PC-3 (cell line): ENCODE measurements at regions not wholly inside any gene's neighbourhood (a gene's known extent, or its start where the extent isn't known, plus 50 kb on each side); places are given as distances from the start of the nearest gene placed in this dataset.

Experiments used
- ATAC-seq: fragments of 200-7000 bp; cut with Tn5 transposase; 2 replicates; pipeline ENCODE4 v1.9.1; 2020; ENCODE audit warnings: mild to moderate bottlenecking, moderate library complexity
- BruUV-seq: library from RNA; stranded (reverse); fragments of 400-500 nt; replicated peaks from 2 replicates; lab custom pipeline; 2021; lab: Mats Ljungman, UMichigan
- CTCF ChIA-PET: fragments of 300-600 bp; sonication (Branson Sonifier 250); formaldehyde crosslinking; loops from one replicate; lab custom pipeline; 2022; ENCODE audit warnings: antibody characterized with exemption; lab: Charles Lee
- POLR2A ChIA-PET: fragments of 300-600 bp; sonication (Branson Sonifier 250); formaldehyde crosslinking; loops from one replicate; lab custom pipeline; 2022; ENCODE audit warnings: antibody characterized with exemption; ENCODE audit not compliant: unreplicated experiment; lab: Charles Lee
- DNase-seq: peaks from one replicate; pipeline ENCODE4 v3.0.0-alpha.2; 2015
- H2AFZ ChIP-seq: fragments of 300-600 bp; sonication (generic); 2 replicates; pipeline ENCODE4 v1.6.0; 2016; ENCODE audit warnings: antibody characterized with exemption, low read length
- H3F3A ChIP-seq: fragments of 300-600 bp; sonication (generic); one replicate; pipeline ENCODE4 v1.6.0; 2017; ENCODE audit warnings: antibody characterized with exemption, low read length, control low read depth, mild to moderate bottlenecking; ENCODE audit not compliant: unreplicated experiment
- H3K27ac ChIP-seq: fragments of 300-600 bp; sonication (generic); 2 replicates; pipeline ENCODE4 v1.5.1; 2016; ENCODE audit warnings: mild to moderate bottlenecking, low read length
- H3K27me3 ChIP-seq: fragments of 300-600 bp; sonication (generic); 2 replicates; pipeline ENCODE4 v1.6.1; 2016; ENCODE audit warnings: low read length, mixed read lengths
- H3K36me3 ChIP-seq: fragments of 300-600 bp; sonication (generic); 2 replicates; pipeline ENCODE4 v1.6.1; 2016; ENCODE audit warnings: low read depth, mixed run types, low read length, mixed read lengths
- H3K4me1 ChIP-seq: fragments of 300-600 bp; sonication (generic); 2 replicates; pipeline ENCODE4 v1.5.1; 2016; ENCODE audit warnings: low read length; ENCODE audit not compliant: insufficient read depth
- H3K4me2 ChIP-seq: fragments of 300-600 bp; sonication (generic); 2 replicates; pipeline ENCODE4 v1.6.0; 2016; ENCODE audit warnings: low read length
- H3K4me3 ChIP-seq: fragments of 300-600 bp; sonication (generic); 2 replicates; pipeline ENCODE4 v1.5.1; 2016; ENCODE audit warnings: mild to moderate bottlenecking, low read length, mixed read lengths
- H3K79me2 ChIP-seq: fragments of 300-600 bp; sonication (generic); 2 replicates; pipeline ENCODE4 v1.6.1; 2017; ENCODE audit warnings: low read length, mixed read lengths
- H3K9ac ChIP-seq: fragments of 300-600 bp; sonication (generic); 2 replicates; pipeline ENCODE4 v1.6.0; 2016; ENCODE audit warnings: mild to moderate bottlenecking, low read length
- H3K9me2 ChIP-seq: fragments of 300-600 bp; sonication (generic); replicated peaks from 2 replicates; pipeline ENCODE4 v1.6.1; 2016; ENCODE audit warnings: mixed run types, low read length, mixed read lengths
- H3K9me3 ChIP-seq: fragments of 300-600 bp; sonication (generic); 2 replicates; pipeline ENCODE4 v1.6.1; 2016; ENCODE audit warnings: low read length, mixed read lengths
- H4K20me1 ChIP-seq: fragments of 300-600 bp; sonication (generic); 2 replicates; pipeline ENCODE4 v1.6.1; 2016; ENCODE audit warnings: low read length, mixed read lengths
- CTCF ChIP-seq: fragments of 300-600 bp; sonication (generic); conservative IDR thresholded peaks from 2 replicates; pipeline ENCODE4 v1.5.1; 2017; ENCODE audit warnings: antibody characterized with exemption, low read depth, mild to moderate bottlenecking, low read length
- EZH2 ChIP-seq: fragments of 300-600 bp; sonication (generic); IDR thresholded peaks from one replicate; pipeline ENCODE4 v1.6.1; 2017; ENCODE audit warnings: antibody characterized with exemption, mild to moderate bottlenecking, low read length; ENCODE audit not compliant: unreplicated experiment
- EZH2phosphoT487 ChIP-seq: fragments of 300-600 bp; sonication (generic); IDR thresholded peaks from 2 replicates; pipeline ENCODE4 v1.6.1; 2018; ENCODE audit warnings: mild to moderate bottlenecking, antibody characterized with exemption, low read length, borderline replicate concordance
- intact Hi-C: fragments of 100-400 bp; cut with micrococcal nuclease; formaldehyde crosslinking; loops from 2 replicates; pipeline ENCODE4 v1.9.0; 2023

DNA sequence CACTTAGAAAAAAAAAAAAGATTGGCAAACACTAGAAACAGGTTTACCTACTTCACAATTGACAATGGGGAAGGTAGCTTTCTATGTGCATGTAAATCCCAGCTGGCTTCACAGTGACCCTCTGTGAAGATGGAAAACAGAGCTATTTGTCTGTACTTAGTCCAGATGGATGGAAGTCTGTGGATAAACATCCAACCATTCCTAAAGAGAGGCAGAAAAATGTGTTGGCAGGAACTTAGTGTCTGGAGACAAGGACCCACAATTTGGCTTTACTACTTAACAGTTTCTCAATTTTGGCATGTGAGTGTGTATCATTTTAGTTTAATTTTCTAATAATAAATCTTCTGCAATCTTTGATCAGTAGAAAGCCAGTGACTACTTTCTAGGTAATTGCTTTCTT is 154.4 kb downstream of the RAD51AP2 start:
- no peak overlapping the region for H3K4me3 ChIP-seq
- no peaks in the 10 kb centered on the region for H3F3A ChIP-seq
- no peaks in the 10 kb centered on the region for H3K4me1 ChIP-seq
- H4K20me1 ChIP-seq = no peaks in the 10 kb centered on the region
- no peaks in the 10 kb centered on the region for H3K36me3 ChIP-seq
- H3K9ac ChIP-seq = no peak overlapping the region
- H2AFZ ChIP-seq = no peak overlapping the region
- POLR2A ChIA-PET = no interaction called here
- no peak for TF ChIP-seq EZH2phosphoT487
- no peak for TF ChIP-seq EZH2
- TF ChIP-seq CTCF = no peak
- no TSS peak for BruUV-seq
- no peak overlapping the region for H3K4me2 ChIP-seq
- intact Hi-C loops = no loop called here
- no peaks in the 10 kb centered on the region for H3K79me2 ChIP-seq
- H3K27ac ChIP-seq = no peak overlapping the region
- no peaks in the 10 kb centered on the region for H3K27me3 ChIP-seq
- peaks cover 6% of the 10 kb centered on the region; the same call in 1 of the 2 replicates for H3K9me3 ChIP-seq
- no peaks in the 10 kb centered on the region for H3K9me2 ChIP-seq
- DNase-seq (no peak), ATAC-seq (no peak)
- CTCF ChIA-PET = no interaction called here

GRCh38 chr2:17362956-17363355 is 155.3 kb downstream of the RAD51AP2 start:
- BruUV-seq = no TSS peak
- no peak for DNase-seq
- intact Hi-C loops = no loop called here

More at GRCh38 chr2:17362956-17363355, 155.3 kb downstream of the RAD51AP2 start:
- ATAC-seq = no peak
- H3K9ac ChIP-seq = no peak overlapping the region
- H4K20me1 ChIP-seq = no peaks in the 10 kb centered on the region
- H2AFZ ChIP-seq = no peak overlapping the region
- no peak overlapping the region for H3K4me2 ChIP-seq
- H3K79me2 ChIP-seq = no peaks in the 10 kb centered on the region
- ChIA-PET POLR2A (no interaction called here), CTCF (no interaction called here)
- no peaks in the 10 kb centered on the region for H3K9me3 ChIP-seq
- TF ChIP-seq CTCF (no peak), EZH2 (no peak), EZH2phosphoT487 (no peak)
- H3K36me3 ChIP-seq = no peaks in the 10 kb centered on the region
- H3F3A ChIP-seq = no peaks in the 10 kb centered on the region
- no peak overlapping the region for H3K27ac ChIP-seq
- H3K4me3 ChIP-seq = no peak overlapping the region
- H3K4me1 ChIP-seq = no peaks in the 10 kb centered on the region
- no peaks in the 10 kb centered on the region for H3K27me3 ChIP-seq
- H3K9me2 ChIP-seq = no peaks in the 10 kb centered on the region
